Endothelial cell of umbilical vein (primary cell): ENCODE measurements at regions not wholly inside any gene's neighbourhood (a gene's known extent, or its start where the extent isn't known, plus 50 kb on each side); places are given as distances from the start of the nearest gene placed in this dataset.

Experiments
- EZH2 ChIP-seq: IDR thresholded peaks from 2 replicates; pipeline ENCODE4 v1.6.1; 2012; ENCODE audit warnings: borderline replicate concordance, low read depth, mild to moderate bottlenecking, moderate library complexity, low read length, inconsistent platforms; ENCODE audit not compliant: severe bottlenecking
- POLR2AphosphoS5 ChIP-seq: IDR thresholded peaks from 2 replicates; pipeline ENCODE4 v1.6.1; 2012; ENCODE audit warnings: low read depth, mild to moderate bottlenecking, control low read depth, low read length, moderate library complexity; ENCODE audit not compliant: insufficient read depth

DNA sequence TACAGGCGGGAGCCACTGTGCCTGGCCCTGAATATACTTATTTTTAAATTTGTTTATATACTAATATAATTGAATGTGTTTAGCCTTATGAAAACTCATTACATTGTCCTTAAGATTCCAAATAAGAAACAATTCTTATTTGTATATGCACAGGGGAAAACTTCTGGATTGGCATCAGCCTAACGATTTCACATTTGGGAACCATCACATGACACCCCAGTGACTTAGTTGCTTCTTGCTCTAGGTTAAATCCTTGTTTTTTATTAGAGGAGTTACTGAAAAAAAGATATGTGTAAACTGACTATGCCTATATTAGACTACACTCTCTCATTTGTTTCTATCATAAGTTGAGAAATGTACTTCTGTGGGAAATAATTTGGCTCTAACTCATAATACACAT is 520.2 kb downstream of the SPRY1 start:
- no peak for TF ChIP-seq POLR2AphosphoS5
- no peak for TF ChIP-seq EZH2
